HEK293T (cell line): ENCODE measurements at regions not wholly inside any gene's neighbourhood (a gene's known extent, or its start where the extent isn't known, plus 50 kb on each side); places are given as distances from the start of the nearest gene placed in this dataset.
"Not testable (repeated sequence)": the region's sequence is repeated elsewhere in the genome, so short reads cannot be mapped to it uniquely, and the experiment has no call there.

ENCODE experiments used
- CTCF ChIA-PET: fragments of 350-600 bp; formaldehyde crosslinking; extraction: SDS; loops from one replicate; lab custom pipeline; 2021; ENCODE audit warnings: antibody characterized with exemption, inconsistent platforms; lab: Yijun Ruan, JAX
- POLR2A ChIA-PET: fragments of 350-600 bp; formaldehyde crosslinking; extraction: SDS; loops from one replicate; lab custom pipeline; 2020; ENCODE audit warnings: antibody characterized with exemption, inconsistent platforms; lab: Yijun Ruan, JAX
- DNase-seq: peaks from one replicate; pipeline ENCODE4 v3.0.0; 2012; ENCODE audit warnings: mixed read lengths; ENCODE audit errors: extremely low spot score
- ARNT ChIP-seq: fragments of 450-650 bp; IDR thresholded peaks from 2 replicates; pipeline ENCODE4 v1.6.1; 2017; ENCODE audit warnings: mild to moderate bottlenecking
- BHLHE40 ChIP-seq: fragments of 450-650 bp; IDR thresholded peaks from 2 replicates; pipeline ENCODE4 v1.6.1; 2016; ENCODE audit warnings: mild to moderate bottlenecking, moderate library complexity, borderline replicate concordance
- CTBP1 ChIP-seq: fragments of 450-650 bp; IDR thresholded peaks from 2 replicates; pipeline ENCODE4 v1.6.1; 2016; ENCODE audit warnings: borderline replicate concordance
- ELF4 ChIP-seq: fragments of 450-650 bp; IDR thresholded peaks from 2 replicates; pipeline ENCODE4 v1.6.1; 2017; ENCODE audit warnings: antibody characterized with exemption
- FOXA1 ChIP-seq: fragments of 450-650 bp; IDR thresholded peaks from 2 replicates; pipeline ENCODE4 v1.6.1; 2016; ENCODE audit warnings: mild to moderate bottlenecking
- FOXK2 ChIP-seq: fragments of 450-650 bp; IDR thresholded peaks from 2 replicates; pipeline ENCODE4 v1.6.1; 2016; ENCODE audit warnings: mild to moderate bottlenecking
- FOXM1 ChIP-seq: fragments of 450-650 bp; IDR thresholded peaks from 2 replicates; pipeline ENCODE4 v1.6.1; 2017; ENCODE audit warnings: mild to moderate bottlenecking, borderline replicate concordance
- HDGF ChIP-seq: fragments of 450-650 bp; IDR thresholded peaks from 2 replicates; pipeline ENCODE4 v1.6.1; 2017; ENCODE audit warnings: antibody characterized with exemption, borderline replicate concordance
- L3MBTL2 ChIP-seq: fragments of 450-650 bp; conservative IDR thresholded peaks from 2 replicates; pipeline ENCODE4 v1.6.1; 2016; ENCODE audit warnings: mild to moderate bottlenecking
- LEF1 ChIP-seq: fragments of 450-650 bp; IDR thresholded peaks from 2 replicates; pipeline ENCODE4 v1.6.1; 2017; ENCODE audit warnings: mild to moderate bottlenecking, borderline replicate concordance
- NFRKB ChIP-seq: fragments of 450-650 bp; IDR thresholded peaks from 2 replicates; pipeline ENCODE4 v1.6.1; 2016; ENCODE audit warnings: mild to moderate bottlenecking, moderate library complexity
- SP1 ChIP-seq: fragments of 450-650 bp; IDR thresholded peaks from 2 replicates; pipeline ENCODE4 v1.6.1; 2017
- SUZ12 ChIP-seq: fragments of 450-650 bp; IDR thresholded peaks from 2 replicates; pipeline ENCODE4 v1.6.1; 2016; ENCODE audit warnings: mild to moderate bottlenecking
- TARDBP ChIP-seq: fragments of 450-650 bp; IDR thresholded peaks from 2 replicates; pipeline ENCODE4 v1.6.1; 2016
- ZNF384 ChIP-seq: fragments of 450-650 bp; IDR thresholded peaks from 2 replicates; pipeline ENCODE4 v1.6.1; 2016
- TF ChIP-seq, protein P1 (sequence below): fragments of 450-650 bp; IDR thresholded peaks from 2 replicates; pipeline ENCODE4 v1.6.1; 2016

- POLR2A ChIA-PET, DNase-seq, CTCF ChIA-PET: not testable (repeated sequence)
Measured at GRCh38 chr7:153412824-153413198, 639.4 kb upstream of the DPP6 start.

GRCh38 chr7:153413199-153413539 is 639.0 kb upstream of the DPP6 start:
- DNase-seq = no peak
- ChIA-PET CTCF (no interaction called here), POLR2A (no interaction called here)
- TF ChIP-seq, protein P1, sequence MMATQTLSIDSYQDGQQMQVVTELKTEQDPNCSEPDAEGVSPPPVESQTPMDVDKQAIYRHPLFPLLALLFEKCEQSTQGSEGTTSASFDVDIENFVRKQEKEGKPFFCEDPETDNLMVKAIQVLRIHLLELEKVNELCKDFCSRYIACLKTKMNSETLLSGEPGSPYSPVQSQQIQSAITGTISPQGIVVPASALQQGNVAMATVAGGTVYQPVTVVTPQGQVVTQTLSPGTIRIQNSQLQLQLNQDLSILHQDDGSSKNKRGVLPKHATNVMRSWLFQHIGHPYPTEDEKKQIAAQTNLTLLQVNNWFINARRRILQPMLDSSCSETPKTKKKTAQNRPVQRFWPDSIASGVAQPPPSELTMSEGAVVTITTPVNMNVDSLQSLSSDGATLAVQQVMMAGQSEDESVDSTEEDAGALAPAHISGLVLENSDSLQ = no peak
- TF ChIP-seq SP1 (no peak), HDGF (no peak), FOXK2 (no peak), ELF4 (no peak), CTBP1 (no peak)

GRCh38 chr7:153413540-153414287 is 638.5 kb upstream of the DPP6 start:
- DNase-seq = no peak
- ChIA-PET POLR2A (no interaction called here), CTCF (no interaction called here)
- TF ChIP-seq TARDBP (no peak), SUZ12 (no peak), L3MBTL2 (no peak), ZNF384 (no peak), FOXM1 (no peak), HDGF (no peak), CTBP1 (no peak), LEF1 (no peak), ARNT (no peak), FOXK2 (no peak), FOXA1 (no peak), NFRKB (no peak), BHLHE40 (no peak), ELF4 (no peak), SP1 (no peak)
- TF ChIP-seq, protein P1 = no peak

DNA sequence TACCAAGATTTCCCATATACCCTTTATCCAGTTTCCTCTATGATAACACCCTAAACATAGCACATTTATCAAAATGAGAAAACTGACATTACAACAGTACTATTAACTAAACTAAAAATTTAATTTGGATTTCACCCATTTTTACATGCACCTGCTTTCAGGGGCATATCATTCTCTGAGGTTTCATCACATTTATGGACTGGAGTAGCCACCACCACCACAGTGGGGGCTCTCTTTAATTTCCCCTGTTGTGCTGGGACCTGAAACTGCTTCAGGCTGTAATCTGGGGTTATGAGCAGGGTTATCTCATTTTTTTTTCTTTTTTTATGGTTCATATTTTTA is 637.9 kb upstream of the DPP6 start:
- POLR2A ChIA-PET = no interaction called here
- CTCF ChIA-PET = no interaction called here
- no peak for TF ChIP-seq ARNT
- no peak for TF ChIP-seq TARDBP
- TF ChIP-seq SP1 = no peak
- TF ChIP-seq FOXA1 = no peak
- no peak for TF ChIP-seq ZNF384
- TF ChIP-seq L3MBTL2 = no peak
- TF ChIP-seq HDGF = no peak
- no peak for TF ChIP-seq SUZ12
- no peak for TF ChIP-seq LEF1
- TF ChIP-seq CTBP1 = no peak
- TF ChIP-seq NFRKB = no peak
- TF ChIP-seq, protein P1 = no peak
- no peak for TF ChIP-seq FOXM1
- DNase-seq = no peak

DNA sequence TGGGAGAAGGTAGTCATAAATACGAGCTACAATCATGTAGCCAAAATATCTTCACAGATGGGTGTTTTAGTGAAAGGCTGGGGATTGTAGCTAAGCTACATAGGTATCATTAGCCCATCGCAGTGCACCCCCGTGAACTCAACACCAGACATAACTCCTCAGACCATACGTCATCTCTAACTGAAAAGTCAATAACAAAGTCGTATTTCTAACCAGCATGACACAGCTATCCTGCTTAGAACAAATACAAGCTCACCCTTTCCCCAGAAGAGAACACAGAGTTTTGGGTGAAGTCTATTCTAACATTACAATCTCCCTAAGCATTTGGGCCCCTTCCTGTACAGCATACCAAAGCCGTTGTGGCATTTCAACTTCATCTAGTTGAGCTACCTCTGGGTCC is 636.6 kb upstream of the DPP6 start:
- no peak for TF ChIP-seq L3MBTL2
- TF ChIP-seq, protein P1 = no peak
- TF ChIP-seq NFRKB = no peak
- TF ChIP-seq HDGF = no peak
- TF ChIP-seq SP1 = no peak
- TF ChIP-seq ZNF384 = no peak
- no peak for TF ChIP-seq FOXK2
- no peak for TF ChIP-seq FOXM1
- TF ChIP-seq SUZ12 = no peak
- TF ChIP-seq CTBP1 = no peak
- no peak for TF ChIP-seq BHLHE40
- TF ChIP-seq TARDBP = no peak
- TF ChIP-seq LEF1 = no peak
- no peak for TF ChIP-seq ARNT
- TF ChIP-seq ELF4 = no peak
- TF ChIP-seq FOXA1 = no peak
- ChIA-PET POLR2A (no interaction called here), CTCF (no interaction called here)
- DNase-seq = no peak
